Endothelial cell of umbilical vein (primary cell): ENCODE measurements at regions not wholly inside any gene's neighbourhood (a gene's known extent, or its start where the extent isn't known, plus 50 kb on each side); places are given as distances from the start of the nearest gene placed in this dataset.

Experiments used
- BruUV-seq: library from RNA; stranded (reverse); fragments of 400-500 nt; replicated peaks from 2 replicates; lab custom pipeline; 2021; lab: Mats Ljungman, UMichigan
- CTCF ChIA-PET: fragments of 300-600, 350-600 bp; sonication (Branson Sonifier 250); formaldehyde crosslinking; loops from one replicate; lab custom pipeline; 2021; ENCODE audit warnings: antibody characterized with exemption, inconsistent platforms; lab: Charles Lee
- POLR2A ChIA-PET: fragments of 300-600, 350-600 bp; sonication (Branson Sonifier 250); formaldehyde crosslinking; loops from one replicate; lab custom pipeline; 2021; ENCODE audit warnings: antibody characterized with exemption, inconsistent platforms; lab: Charles Lee
- DNase-seq: peaks from one replicate; pipeline ENCODE4 v3.0.0-alpha.2; 2011; ENCODE audit warnings: low read depth, low spot score
- FAIRE-seq: peaks from 2 replicates; lab custom pipeline; 2011; peaks lifted over from hg19 to GRCh38; lab: Jason Lieb, UNC
- H2AFZ ChIP-seq: 2 replicates; pipeline ENCODE4 v1.6.0; 2012; ENCODE audit warnings: low read depth, low read length, control low read depth, inconsistent platforms
- H3K27ac ChIP-seq: 2 replicates; pipeline ENCODE4 v1.5.1; 2011; ENCODE audit warnings: low read depth, mild to moderate bottlenecking, control low read depth, low read length, moderate library complexity; ENCODE audit not compliant: insufficient read depth
- H3K27me3 ChIP-seq, 2 experiments: 2 replicates each; pipeline versions ENCODE4 v1.6.0 to v1.6.1; 2011; ENCODE audit warnings: low read length in 2 of 2, mixed read lengths in 1 of 2; ENCODE audit not compliant: control insufficient read depth in 2 of 2, insufficient read depth in 2 of 2
- H3K36me3 ChIP-seq, 2 experiments: 2 replicates in 1 of 2; 3 replicates in 1 of 2; pipeline ENCODE4 v1.5.1; 2011; ENCODE audit warnings: low read length in 2 of 2, mild to moderate bottlenecking in 1 of 2, moderate library complexity in 1 of 2; ENCODE audit not compliant: control insufficient read depth in 2 of 2, insufficient read depth in 2 of 2; ENCODE audit errors: extremely low read depth in 1 of 2
- H3K4me1 ChIP-seq: 3 replicates; pipeline ENCODE4 v1.5.1; 2011; ENCODE audit warnings: mild to moderate bottlenecking, low read length; ENCODE audit not compliant: control insufficient read depth, insufficient read depth; ENCODE audit errors: extremely low read depth
- H3K4me2 ChIP-seq: 2 replicates; pipeline ENCODE4 v1.6.1; 2011; ENCODE audit warnings: low read length, control low read depth, mixed read lengths; ENCODE audit not compliant: insufficient read depth
- H3K4me3 ChIP-seq, 3 experiments: fragments of 200-600 bp in 1 of 3; sonication (generic), shearing (Covaris generic) in 1 of 3; replicated peaks in 1 of 3; 2 replicates each; pipeline ENCODE4 v1.5.1; 2011 to 2016; ENCODE audit warnings: control low read depth in 3 of 3, low read length in 3 of 3, mild to moderate bottlenecking in 2 of 3, inconsistent platforms in 1 of 3, low read depth in 1 of 3, moderate library complexity in 1 of 3; ENCODE audit not compliant: insufficient read depth in 1 of 3
- H3K79me2 ChIP-seq: 2 replicates; pipeline ENCODE4 v1.6.0; 2012; ENCODE audit warnings: low read length, inconsistent platforms; ENCODE audit not compliant: control insufficient read depth, insufficient read depth
- H3K9ac ChIP-seq: replicated peaks from 2 replicates; pipeline ENCODE3; 2011; ENCODE audit warnings: low read length, control low read depth; ENCODE audit not compliant: insufficient read depth; ENCODE audit errors: extremely low read depth
- H3K9me1 ChIP-seq: replicated peaks from 3 replicates; pipeline ENCODE4 v1.6.0; 2011; ENCODE audit warnings: mild to moderate bottlenecking, low read length; ENCODE audit not compliant: control insufficient read depth, insufficient read depth; ENCODE audit errors: extremely low read depth
- H3K9me3 ChIP-seq: replicated peaks from 2 replicates; pipeline ENCODE4 v1.5.1; 2012; ENCODE audit warnings: low read length, inconsistent platforms; ENCODE audit not compliant: control insufficient read depth, insufficient read depth
- H4K20me1 ChIP-seq: replicated peaks from 2 replicates; pipeline ENCODE3; 2011; ENCODE audit warnings: mild to moderate bottlenecking, low read length; ENCODE audit not compliant: control insufficient read depth, insufficient read depth; ENCODE audit errors: extremely low read depth
- CTCF ChIP-seq, 2 donors: IDR thresholded peaks; 1 replicate in 1 of 2; 2 replicates in 1 of 2; pipeline ENCODE4 v1.5.1; 2011; ENCODE audit warnings: low read length in 2 of 2, mild to moderate bottlenecking in 2 of 2, moderate library complexity in 2 of 2, control low read depth in 1 of 2, inconsistent platforms in 1 of 2, low read depth in 1 of 2; ENCODE audit not compliant: insufficient read depth in 1 of 2; ENCODE audit errors: extremely low read depth in 1 of 2
- EZH2 ChIP-seq: IDR thresholded peaks from 2 replicates; pipeline ENCODE4 v1.6.1; 2012; ENCODE audit warnings: borderline replicate concordance, low read depth, mild to moderate bottlenecking, moderate library complexity, low read length, inconsistent platforms; ENCODE audit not compliant: severe bottlenecking
- MYC ChIP-seq: IDR thresholded peaks from one replicate; pipeline ENCODE4 v1.6.1; 2011; ENCODE audit warnings: mild to moderate bottlenecking, low read depth, low read length
- dilution Hi-C: fragments of 300-500 bp; cut with MboI; formaldehyde crosslinking; loops from one replicate; pipeline ENCODE4 v1.15.0; 2019; ENCODE audit warnings: low sequenced_read_pairs; ENCODE audit not compliant: extremely low pct_ligation_motif_present
- intact Hi-C: fragments of 100-400 bp; cut with micrococcal nuclease; formaldehyde crosslinking; loops from one replicate; pipeline ENCODE4 v1.10.0; 2022

- H4K20me1 ChIP-seq: no peaks in the 10 kb centered on the region
- intact Hi-C loops: no loop called here
- H3K4me3 ChIP-seq: no peak overlapping the region
- no peak for DNase-seq
- ChIA-PET CTCF (no interaction called here), POLR2A (no interaction called here)
- H3K4me1 ChIP-seq: no peaks in the 10 kb centered on the region
- no peak overlapping the region for H2AFZ ChIP-seq
- H3K4me2 ChIP-seq: no peak overlapping the region
- FAIRE-seq: no peak
- no peaks in the 10 kb centered on the region for H3K9me1 ChIP-seq
- H3K79me2 ChIP-seq: no peaks in the 10 kb centered on the region
- TF ChIP-seq MYC: no peak
- H3K9me3 ChIP-seq: no peaks in the 10 kb centered on the region
- H3K27me3 ChIP-seq: no peaks in the 10 kb centered on the region
- H3K27ac ChIP-seq: no peak overlapping the region
- BruUV-seq: no TSS peak
- no peak overlapping the region for H3K9ac ChIP-seq
- dilution Hi-C loops: no loop called here
- no peaks in the 10 kb centered on the region for H3K36me3 ChIP-seq
Measured at GRCh38 chr1:56036479-56036878, 542.9 kb downstream of the PLPP3 start.

- no peaks in the 10 kb centered on the region for H3K9me1 ChIP-seq
- no peak overlapping the region for H3K4me3 ChIP-seq
- no peak overlapping the region for H3K27ac ChIP-seq
- no peak overlapping the region for H2AFZ ChIP-seq
- no TSS peak for BruUV-seq
- peak; percentile 29 for DNase-seq
- intact Hi-C loops (no loop called here), dilution Hi-C loops (no loop called here)
- no peaks in the 10 kb centered on the region for H3K36me3 ChIP-seq
- no peak for TF ChIP-seq MYC
- no peak for TF ChIP-seq EZH2
- no peak for TF ChIP-seq CTCF (IDR thresholded peaks at IDR 0.05; ENCODE audit: extremely low read depth in 1 of 2, insufficient read depth in 1 of 2, low read depth in 1 of 2, low read length in 2 of 2)
- H3K4me1 ChIP-seq: no peaks in the 10 kb centered on the region
- POLR2A ChIA-PET: no interaction called here
- CTCF ChIA-PET: no interaction called here
- no peaks in the 10 kb centered on the region for H3K9me3 ChIP-seq
- H3K79me2 ChIP-seq: no peaks in the 10 kb centered on the region
- no peaks in the 10 kb centered on the region for H3K27me3 ChIP-seq
- H3K4me2 ChIP-seq: no peak overlapping the region
- no peak for FAIRE-seq
- H4K20me1 ChIP-seq: no peaks in the 10 kb centered on the region
- H3K9ac ChIP-seq: no peak overlapping the region
Measured at GRCh38 chr1:56034847-56035481, 544.4 kb downstream of the PLPP3 start.
